Right cardiac atrium (tissue), 5 donors: ENCODE measurements at regions not wholly inside any gene's neighbourhood (a gene's known extent, or its start where the extent isn't known, plus 50 kb on each side); places are given as distances from the start of the nearest gene placed in this dataset.

Experiments used
- ATAC-seq, 2 donors: fragments of 200-7000 bp; cut with Tn5 transposase; one replicate each; pipeline versions ENCODE4 v1.8.0 to v1.9.1; 2020; ENCODE audit warnings: moderate library complexity in 2 of 2, mild to moderate bottlenecking in 1 of 2
- DNase-seq, 3 donors: peaks; one replicate each; pipeline ENCODE4 v3.0.0-alpha.2; 2020
- H3K27ac ChIP-seq: one replicate; pipeline ENCODE4 v1.5.1; 2013; ENCODE audit warnings: mild to moderate bottlenecking, low read length, control low read depth, moderate library complexity
- H3K27me3 ChIP-seq: one replicate; pipeline ENCODE4 v1.6.1; 2013; ENCODE audit not compliant: control insufficient read depth, insufficient read depth
- H3K4me1 ChIP-seq: one replicate; pipeline ENCODE4 v1.6.1; 2013; ENCODE audit warnings: low read length; ENCODE audit not compliant: control insufficient read depth, insufficient read depth
- H3K4me3 ChIP-seq: one replicate; pipeline ENCODE4 v1.5.1; 2013; ENCODE audit warnings: low read length, control low read depth
- H3K9me3 ChIP-seq: one replicate; pipeline ENCODE4 v1.6.1; 2013; ENCODE audit warnings: low read length; ENCODE audit not compliant: control insufficient read depth
- WGBS: extraction: QIAGEN DNeasy Blood & Tissue Kit; methylation state at CpG from one replicate; pipeline ENCODE4 v1.1.7; 2013; 5-methylcytosine and 5-hydroxymethylcytosine counted together
- intact Hi-C, 4 donors: fragments of 100-400 bp; cut with DNase I; formaldehyde crosslinking; loops; one replicate each; pipeline versions ENCODE4 v1.11.0 to v1.14.0; 2022 to 2023
- donor health status: healthy with polysubstance abuse.
- donor health status: DM: no; HTN: yes; CAD: no.
- donor health status: DM: no; HTN: no; CAD: no.
- donor health status: DM: no; HTN: yes; CAD: no; lungs with severe emphysema.
- donor health status: DM: yes; HTN: yes; CAD: no.

DNA sequence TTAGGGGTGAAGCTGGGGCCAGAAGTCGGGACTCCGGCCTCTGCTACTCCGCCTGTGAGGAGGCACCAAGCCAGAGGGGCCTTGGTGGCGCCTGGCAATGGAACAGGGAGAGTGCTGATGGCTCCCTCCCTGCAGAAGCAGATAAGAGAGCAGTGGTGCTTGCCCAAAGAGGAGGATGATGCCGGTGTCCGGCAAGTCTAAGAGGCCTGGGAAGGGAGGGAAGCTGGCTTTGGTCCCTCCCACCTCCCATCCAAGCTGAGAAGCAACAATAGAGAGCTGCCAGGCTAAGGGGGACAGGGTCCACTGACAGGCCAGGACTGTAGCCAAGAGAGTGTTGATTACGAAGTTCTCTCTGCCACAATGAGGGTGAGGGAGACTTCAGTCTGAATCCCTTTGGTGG is 479.5 kb downstream of the TNS1 start:
- Histone ChIP-seq H3K4me3 (no peak overlapping the region), H3K4me1 (no peaks in the 10 kb centered on the region), H3K27ac (no peak overlapping the region), H3K27me3 (no peaks in the 10 kb centered on the region), H3K9me3 (no peaks in the 10 kb centered on the region)
- DNase-seq (peak; percentile 74 to 93 (median 93)), ATAC-seq (peak; percentile 94 to 97)
- intact Hi-C loops, result loop anchor here in 1 of 4 donors (10.0 kb wide), 1 partner anchor 132 kb away; no protein-coding TSS in a partner anchor
- 41% methylated on average over 7 of the region's 7 CpGs for WGBS

DNA sequence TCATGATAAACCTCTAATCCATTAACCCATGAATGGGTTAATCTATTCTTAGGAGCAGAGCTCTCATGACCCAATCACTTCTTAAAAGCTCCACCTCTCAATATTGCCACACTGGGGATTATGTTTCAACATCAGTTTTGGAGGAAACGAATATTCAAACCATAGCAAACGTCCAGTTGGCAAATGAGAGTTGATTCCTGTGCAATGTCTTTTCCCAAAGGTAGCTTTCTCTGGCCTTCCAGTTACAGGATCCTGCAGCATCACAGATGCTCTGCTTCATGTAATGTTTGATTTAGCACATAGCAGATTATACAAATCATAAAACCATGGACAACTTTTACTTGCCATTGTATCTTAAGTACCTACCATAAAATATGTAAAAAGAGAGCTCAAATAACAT is 481.0 kb downstream of the TNS1 start:
- Histone ChIP-seq H3K27me3 (no peaks in the 10 kb centered on the region), H3K4me3 (no peak overlapping the region), H3K9me3 (no peaks in the 10 kb centered on the region), H3K27ac (no peak overlapping the region), H3K4me1 (no peaks in the 10 kb centered on the region)
- intact Hi-C loops, result loop anchor here in 1 of 4 donors (10.0 kb wide), 1 partner anchor 133 kb away; no protein-coding TSS in a partner anchor
- no peak for DNase-seq
- 39% methylated on average over 2 of the region's 2 CpGs for WGBS
- ATAC-seq, result peak in 1 of 2 donors; percentile 18

DNA sequence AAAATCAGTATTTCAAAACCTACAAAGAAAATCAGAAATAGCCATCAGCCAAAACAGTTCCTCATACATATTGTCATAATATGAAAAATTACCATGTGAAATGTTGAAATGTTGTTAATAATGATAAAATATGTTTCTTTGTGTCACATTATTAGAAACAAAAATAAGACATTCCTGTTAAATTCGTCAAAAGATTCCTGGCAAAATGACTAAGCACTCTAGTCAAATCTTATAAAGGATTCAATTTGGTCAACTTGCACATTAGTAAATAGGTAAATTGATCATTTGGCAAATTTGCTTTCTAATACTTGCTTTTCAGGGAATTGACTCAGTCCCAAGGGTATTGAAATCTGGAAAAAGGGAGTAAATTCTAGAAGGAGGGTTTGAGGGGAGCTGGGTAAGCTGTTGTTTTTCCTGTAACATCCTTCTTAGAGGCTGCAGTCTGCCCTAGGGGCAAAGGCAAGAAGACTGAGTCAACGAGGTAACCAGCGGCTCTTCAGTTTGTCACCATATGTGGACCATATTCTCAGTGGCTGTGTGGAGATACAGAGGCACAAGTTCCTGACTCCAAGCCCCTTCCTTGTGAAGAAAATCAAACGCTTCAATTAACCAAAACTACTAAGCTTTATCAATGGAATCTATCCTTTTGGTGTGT is 482.3 kb downstream of the TNS1 start:
- Histone ChIP-seq H3K4me1 (peaks cover 2% of the 10 kb centered on the region), H3K27ac (no peak overlapping the region), H3K27me3 (no peaks in the 10 kb centered on the region), H3K9me3 (no peaks in the 10 kb centered on the region), H3K4me3 (no peak overlapping the region)
- 84% methylated on average over 4 of the region's 4 CpGs for WGBS
- no peak for ATAC-seq
- no peak for DNase-seq
- intact Hi-C loops, result loop anchor here in 1 of 4 donors (10.0 kb wide), 1 partner anchor 134 kb away; no protein-coding TSS in a partner anchor

DNA sequence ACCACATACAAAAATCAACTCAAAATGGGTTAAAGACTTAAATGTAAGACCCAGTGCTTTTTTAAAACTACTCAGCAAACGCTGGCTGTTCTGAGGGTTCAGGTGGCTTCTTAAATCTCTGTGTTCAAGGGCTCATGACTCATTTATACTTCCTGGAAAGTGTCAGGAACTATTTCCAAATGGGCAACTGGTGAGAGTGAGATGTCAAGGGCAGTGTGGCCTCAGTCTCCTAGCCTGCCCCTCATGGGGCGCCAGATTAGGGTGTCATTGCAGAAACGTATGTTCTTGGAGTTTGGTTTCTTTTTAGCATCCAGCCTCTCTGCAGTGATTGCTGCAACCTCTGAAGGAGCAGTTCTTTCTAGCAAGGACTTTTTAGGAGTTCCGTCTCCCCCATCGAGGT is 485.4 kb downstream of the TNS1 start:
- ATAC-seq (peak; percentile 45 to 77), DNase-seq (no peak)
- Histone ChIP-seq H3K4me1 (peaks cover 2% of the 10 kb centered on the region), H3K9me3 (no peaks in the 10 kb centered on the region), H3K27me3 (no peaks in the 10 kb centered on the region), H3K27ac (peak overlapping the region; percentile 26), H3K4me3 (no peak overlapping the region)
- intact Hi-C loops, result loop anchor here in 3 of 4 donors (5.0 to 10.0 kb wide), 4 partner anchors 197 to 825 kb away; no protein-coding TSS in a partner anchor
- WGBS, result 63% methylated on average over 5 of the region's 5 CpGs

DNA sequence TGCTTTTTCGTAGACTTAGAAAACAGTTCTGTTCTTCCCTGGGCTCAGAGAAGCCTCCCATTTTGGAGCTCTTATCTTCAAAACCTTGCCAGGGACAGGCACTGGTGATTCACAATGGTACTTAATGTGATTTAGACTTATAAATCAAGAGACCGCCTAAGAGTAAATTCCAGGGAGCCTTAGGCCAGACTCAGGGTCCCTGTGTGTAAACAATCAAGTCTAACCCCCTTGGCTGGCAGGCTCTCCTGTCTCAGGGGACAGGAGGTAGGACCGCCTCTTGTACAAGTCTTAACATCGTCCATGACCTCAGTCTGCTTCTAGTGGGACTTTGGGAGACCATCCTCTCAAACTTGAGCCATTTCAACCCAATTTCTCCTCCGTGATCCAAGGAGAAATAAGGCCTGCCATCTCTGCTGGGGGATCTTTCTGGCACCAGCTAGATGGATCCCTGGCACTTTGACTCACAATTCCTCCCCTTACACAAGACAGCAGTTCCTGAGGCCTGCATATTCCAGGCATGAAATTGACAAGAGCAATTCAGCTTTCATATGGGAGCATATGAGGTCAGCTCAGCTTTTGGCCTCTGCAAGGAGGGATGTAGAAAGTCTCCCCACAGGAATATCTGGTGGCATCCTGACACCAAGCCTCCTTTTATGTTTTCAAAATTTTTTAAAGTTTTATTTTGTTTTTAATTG is 487.0 kb downstream of the TNS1 start:
- intact Hi-C loops, result loop anchor here in 3 of 4 donors (5.0 to 10.0 kb wide), 4 partner anchors 199 to 823 kb away; no protein-coding TSS in a partner anchor
- Histone ChIP-seq H3K27me3 (no peaks in the 10 kb centered on the region), H3K27ac (no peak overlapping the region), H3K9me3 (no peaks in the 10 kb centered on the region), H3K4me1 (peaks cover 7% of the 10 kb centered on the region), H3K4me3 (no peak overlapping the region)
- ATAC-seq, result no peak
- DNase-seq, result no peak
- WGBS, result 80% methylated on average over 5 of the region's 5 CpGs

DNA sequence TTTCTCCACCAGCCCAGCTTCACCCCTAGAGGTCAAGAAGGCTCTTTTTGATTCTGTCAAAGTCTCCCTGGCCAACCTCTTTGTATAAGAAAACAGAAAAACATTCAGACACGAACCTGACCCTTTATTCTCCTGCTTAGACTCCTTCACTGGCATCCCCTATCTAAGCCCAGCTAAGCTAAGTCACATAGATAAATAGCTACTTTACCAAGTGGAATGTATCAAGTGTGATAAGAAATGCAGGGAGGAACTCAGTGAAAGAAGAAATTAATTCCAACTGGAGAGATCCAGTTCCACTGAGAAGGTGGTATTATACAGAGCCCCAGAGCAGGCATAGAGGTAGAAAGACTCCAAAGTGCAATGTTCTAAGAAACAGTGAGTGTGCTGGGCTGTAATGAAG is 489.5 kb downstream of the TNS1 start:
- no peak overlapping the region for H3K4me3 ChIP-seq
- H3K9me3 ChIP-seq, result no peaks in the 10 kb centered on the region
- intact Hi-C loops, result loop anchor here (5.0 to 10.0 kb wide), 6 partner anchors 202 to 831 kb away; partner anchors contain the start of gene IGFBP5 (in 2 of the 4)
- no peak overlapping the region for H3K27ac ChIP-seq
- ATAC-seq (no peak), DNase-seq (no peak)
- no peaks in the 10 kb centered on the region for H3K27me3 ChIP-seq
- H3K4me1 ChIP-seq, result peaks cover 7% of the 10 kb centered on the region
- WGBS, result 25% methylated on average over 1 of the region's 1 CpG

DNA sequence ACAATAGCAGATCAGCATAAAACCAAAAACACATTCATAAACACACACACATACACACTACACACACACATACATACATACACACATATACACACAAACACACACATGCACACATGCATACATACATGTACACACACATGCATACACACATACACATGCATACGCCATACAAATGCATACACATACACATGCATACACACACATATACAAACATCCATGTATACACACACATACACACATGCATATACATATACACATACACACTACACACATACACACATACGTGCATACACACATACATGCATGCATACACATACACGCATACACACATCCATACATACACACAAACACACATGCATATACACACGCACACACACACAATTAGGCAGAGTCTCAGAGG is 490.1 kb downstream of the TNS1 start:
- H3K4me3 ChIP-seq, result no peak overlapping the region
- intact Hi-C loops, result loop anchor here (5.0 to 10.0 kb wide), 6 partner anchors 202 to 830 kb away; partner anchors contain the start of gene IGFBP5 (in 2 of the 4)
- H3K27ac ChIP-seq, result no peak overlapping the region
- no peak for DNase-seq
- ATAC-seq, result no peak
- peaks cover 7% of the 10 kb centered on the region for H3K4me1 ChIP-seq
- H3K9me3 ChIP-seq, result no peaks in the 10 kb centered on the region
- WGBS, result 95% methylated on average over 4 of the region's 4 CpGs
- no peaks in the 10 kb centered on the region for H3K27me3 ChIP-seq

DNA sequence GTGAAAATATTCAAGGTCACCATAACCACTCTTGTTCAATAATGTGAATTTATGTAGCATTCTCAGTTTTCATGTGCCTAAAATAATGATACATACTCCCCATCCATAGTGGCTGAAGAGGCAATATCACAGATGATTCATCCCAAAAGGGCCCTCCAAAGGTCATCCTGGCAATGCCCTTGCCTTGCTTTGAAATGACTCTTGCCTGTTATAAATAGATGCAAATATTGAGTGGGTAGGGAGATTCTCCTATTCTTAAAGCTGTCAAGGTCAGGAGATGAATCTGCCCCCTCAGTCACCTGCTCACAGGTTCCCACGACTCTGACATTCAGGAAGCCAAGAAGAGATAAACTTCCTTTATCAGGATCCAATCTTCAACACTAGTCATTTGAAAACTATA is 490.5 kb downstream of the TNS1 start:
- ATAC-seq (no peak), DNase-seq (no peak)
- H3K4me1 ChIP-seq, result peaks cover 7% of the 10 kb centered on the region
- H3K27me3 ChIP-seq, result no peaks in the 10 kb centered on the region
- no peaks in the 10 kb centered on the region for H3K9me3 ChIP-seq
- no peak overlapping the region for H3K4me3 ChIP-seq
- intact Hi-C loops, result loop anchor here (5.0 to 10.0 kb wide), 6 partner anchors 203 to 830 kb away; partner anchors contain the start of gene IGFBP5 (in 2 of the 4)
- 31% methylated on average over 1 of the region's 1 CpG for whole genome bisulfite sequencing
- H3K27ac ChIP-seq, result no peak overlapping the region

DNA sequence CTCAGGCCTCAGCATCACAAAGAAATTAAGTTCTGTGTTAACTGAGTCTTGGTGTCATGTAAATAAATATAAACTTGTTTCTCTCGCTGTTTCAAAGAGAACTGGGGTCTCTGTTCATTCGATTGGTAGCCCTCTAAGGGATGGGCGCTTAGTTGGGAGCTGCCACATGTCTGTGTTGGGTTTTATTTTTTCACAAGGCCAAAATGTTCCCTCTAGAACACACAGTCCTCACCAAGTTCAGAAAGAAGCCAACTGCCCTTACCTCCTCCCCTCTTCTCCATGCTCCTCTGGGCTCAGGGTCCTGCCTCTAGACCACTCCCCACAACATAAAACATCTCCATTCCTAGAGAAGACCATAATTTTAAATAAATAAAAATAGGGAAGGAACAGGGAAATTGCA is 490.9 kb downstream of the TNS1 start:
- Histone ChIP-seq H3K27ac (no peak overlapping the region), H3K9me3 (no peaks in the 10 kb centered on the region), H3K4me1 (peaks cover 7% of the 10 kb centered on the region), H3K27me3 (no peaks in the 10 kb centered on the region), H3K4me3 (no peak overlapping the region)
- no peak for ATAC-seq
- 96% methylated on average over 3 of the region's 3 CpGs for WGBS
- no peak for DNase-seq
- intact Hi-C loops, result loop anchor here (5.0 to 10.0 kb wide), 6 partner anchors 203 to 830 kb away; partner anchors contain the start of gene IGFBP5 (in 2 of the 4)

DNA sequence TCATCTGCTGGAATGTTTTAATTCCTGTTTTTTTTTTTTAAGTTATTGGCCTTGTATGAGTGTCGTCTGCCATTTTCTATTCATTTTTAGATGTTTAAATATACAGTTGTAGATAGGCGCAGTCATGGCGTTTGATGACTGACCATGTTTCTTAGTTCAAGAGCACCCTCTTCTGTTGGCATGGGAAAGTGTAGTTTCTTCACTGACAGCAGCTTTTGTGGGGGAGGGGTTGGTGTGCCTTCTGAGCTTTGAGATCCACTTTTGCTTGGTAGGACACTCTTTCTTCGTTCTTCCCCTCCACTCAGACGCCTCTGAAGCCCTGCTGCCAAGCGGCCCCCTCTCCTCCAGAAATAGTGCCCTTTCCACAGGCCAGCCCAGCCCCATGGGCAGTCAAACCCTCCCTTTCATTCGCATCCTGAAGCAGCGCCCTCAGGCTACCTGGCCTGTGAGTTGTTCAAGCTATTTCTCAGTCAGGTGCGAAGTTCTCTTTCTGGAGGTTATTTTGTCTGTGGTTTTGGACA is 492.0 kb downstream of the TNS1 start:
- WGBS, result 24% methylated on average over 9 of the region's 9 CpGs
- Histone ChIP-seq H3K4me1 (peaks cover 7% of the 10 kb centered on the region), H3K27ac (no peak overlapping the region), H3K9me3 (no peaks in the 10 kb centered on the region), H3K4me3 (no peak overlapping the region), H3K27me3 (no peaks in the 10 kb centered on the region)
- ATAC-seq, result peak; percentile 85 to 92
- DNase-seq, result peak; percentile 47 to 70 (median 62)
- intact Hi-C loops, result loop anchor here (5.0 to 10.0 kb wide), 6 partner anchors 204 to 829 kb away; partner anchors contain the start of gene IGFBP5 (in 2 of the 4)

DNA sequence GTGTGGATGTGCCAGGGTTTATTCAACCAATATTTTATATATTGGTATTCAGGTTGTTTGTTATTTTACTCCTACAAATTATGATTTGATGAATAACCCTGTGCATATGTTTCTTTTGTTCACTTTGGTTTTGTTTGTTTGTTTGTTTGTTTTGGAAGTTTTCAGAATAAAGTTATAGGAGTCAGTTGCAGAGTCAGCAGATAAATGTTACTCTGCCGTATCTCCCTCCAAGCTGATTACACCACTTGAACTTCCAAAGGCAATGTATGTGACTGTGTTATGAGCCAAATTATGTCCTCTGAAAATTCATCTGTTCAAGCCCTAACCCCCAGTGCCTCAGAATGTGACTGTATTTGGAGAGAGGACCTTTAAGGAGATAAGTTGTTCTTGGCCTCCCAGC is 497.5 kb downstream of the TNS1 start:
- Histone ChIP-seq H3K4me3 (no peak overlapping the region), H3K27me3 (no peaks in the 10 kb centered on the region), H3K9me3 (no peaks in the 10 kb centered on the region), H3K27ac (no peak overlapping the region), H3K4me1 (no peaks in the 10 kb centered on the region)
- intact Hi-C loops, result no loop called here
- 91% methylated on average over 1 of the region's 1 CpG for WGBS
- DNase-seq, result no peak
- no peak for ATAC-seq
